ENCODE measurements at regions not wholly inside any gene's neighbourhood (a gene's known extent, or its start where the extent isn't known, plus 50 kb on each side); places are given as distances from the start of the nearest gene placed in this dataset.

DNA sequence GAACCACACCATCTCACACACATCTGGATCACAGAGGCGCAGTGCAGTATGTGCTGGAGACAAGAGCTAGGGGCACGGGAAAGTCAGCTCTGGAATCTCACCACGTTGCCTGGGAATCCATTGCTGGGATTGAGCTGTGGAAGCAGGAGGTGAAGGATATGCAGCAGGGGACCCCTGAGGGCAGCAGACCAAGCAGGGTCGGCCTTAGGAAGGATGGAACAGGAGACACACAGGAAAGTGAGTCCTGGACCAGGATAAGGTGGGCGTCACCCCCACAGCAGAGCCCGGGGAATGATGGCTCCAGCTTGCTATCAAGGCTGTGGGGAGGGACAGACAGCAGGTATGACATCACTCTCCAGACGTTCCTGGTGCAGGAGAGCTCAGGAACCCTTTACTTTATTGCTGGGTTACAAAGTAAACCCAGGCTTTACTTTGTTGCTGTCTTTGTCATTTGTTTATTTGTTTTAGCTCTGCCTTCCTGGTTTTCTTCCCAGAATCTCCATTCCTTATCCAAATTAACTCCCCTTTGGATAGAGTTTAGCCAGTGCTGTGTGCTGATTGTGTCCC lies 329.8 kb upstream of the MYT1L start:
- TF ChIP-seq, protein P1, sequence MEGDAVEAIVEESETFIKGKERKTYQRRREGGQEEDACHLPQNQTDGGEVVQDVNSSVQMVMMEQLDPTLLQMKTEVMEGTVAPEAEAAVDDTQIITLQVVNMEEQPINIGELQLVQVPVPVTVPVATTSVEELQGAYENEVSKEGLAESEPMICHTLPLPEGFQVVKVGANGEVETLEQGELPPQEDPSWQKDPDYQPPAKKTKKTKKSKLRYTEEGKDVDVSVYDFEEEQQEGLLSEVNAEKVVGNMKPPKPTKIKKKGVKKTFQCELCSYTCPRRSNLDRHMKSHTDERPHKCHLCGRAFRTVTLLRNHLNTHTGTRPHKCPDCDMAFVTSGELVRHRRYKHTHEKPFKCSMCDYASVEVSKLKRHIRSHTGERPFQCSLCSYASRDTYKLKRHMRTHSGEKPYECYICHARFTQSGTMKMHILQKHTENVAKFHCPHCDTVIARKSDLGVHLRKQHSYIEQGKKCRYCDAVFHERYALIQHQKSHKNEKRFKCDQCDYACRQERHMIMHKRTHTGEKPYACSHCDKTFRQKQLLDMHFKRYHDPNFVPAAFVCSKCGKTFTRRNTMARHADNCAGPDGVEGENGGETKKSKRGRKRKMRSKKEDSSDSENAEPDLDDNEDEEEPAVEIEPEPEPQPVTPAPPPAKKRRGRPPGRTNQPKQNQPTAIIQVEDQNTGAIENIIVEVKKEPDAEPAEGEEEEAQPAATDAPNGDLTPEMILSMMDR (conservative IDR thresholded peaks at IDR 0.05 in 1 of 2, IDR thresholded peaks at IDR 0.05 in 1 of 2; ENCODE audit: low read depth in 1 of 2, low read length in 2 of 2): no peak
- no peak for TF ChIP-seq EZH2 (IDR thresholded peaks at IDR 0.05; ENCODE audit: low read length, missing control alignments)

Measured in fibroblast of lung (primary cell).